OCI-LY7 (cell line): ENCODE measurements at regions not wholly inside any gene's neighbourhood (a gene's known extent, or its start where the extent isn't known, plus 50 kb on each side); places are given as distances from the start of the nearest gene placed in this dataset.

ENCODE experiments used
- BruUV-seq: library from RNA; stranded (reverse); fragments of 400-500 nt; replicated peaks from 2 replicates; lab custom pipeline; 2021; lab: Mats Ljungman, UMichigan
- CTCF ChIA-PET: fragments of 300-600 bp; sonication (Branson Sonifier 250); formaldehyde crosslinking; loops from one replicate; lab custom pipeline; 2022; ENCODE audit warnings: antibody characterized with exemption; ENCODE audit not compliant: unreplicated experiment; lab: Charles Lee
- POLR2A ChIA-PET: fragments of 300-600 bp; sonication (Branson Sonifier 250); formaldehyde crosslinking; loops from one replicate; lab custom pipeline; 2022; ENCODE audit warnings: antibody characterized with exemption; lab: Charles Lee
- DNase-seq: peaks from one replicate; pipeline ENCODE4 v3.0.0-alpha.2; 2015; ENCODE audit warnings: low spot score
- H2AFZ ChIP-seq: fragments of 200-600 bp; sonication (generic), shearing (Covaris generic); 2 replicates; pipeline ENCODE4 v1.6.1; 2014; ENCODE audit warnings: mild to moderate bottlenecking, antibody characterized with exemption, low read length, moderate library complexity
- H3K27ac ChIP-seq: fragments of 200-600 bp; sonication (generic); 2 replicates; pipeline ENCODE4 v1.5.1; 2014; ENCODE audit warnings: mixed run types, low read depth, mild to moderate bottlenecking, moderate library complexity, low read length, inconsistent platforms; ENCODE audit not compliant: poor library complexity, severe bottlenecking
- H3K36me3 ChIP-seq: fragments of 200-600 bp; sonication (generic); 2 replicates; pipeline ENCODE4 v1.6.1; 2014; ENCODE audit warnings: mild to moderate bottlenecking, antibody characterized with exemption, low read length, moderate library complexity, mixed read lengths; ENCODE audit not compliant: insufficient read depth
- H3K4me1 ChIP-seq: fragments of 200-600 bp; sonication (generic); 2 replicates; pipeline ENCODE4 v1.5.1; 2014; ENCODE audit warnings: mild to moderate bottlenecking, low read length; ENCODE audit not compliant: insufficient read depth, poor library complexity, severe bottlenecking
- H3K4me2 ChIP-seq: fragments of 200-600 bp; sonication (generic); 2 replicates; pipeline ENCODE4 v1.6.1; 2014; ENCODE audit warnings: mild to moderate bottlenecking, low read length
- H3K4me3 ChIP-seq: fragments of 200-600 bp; sonication (generic); 2 replicates; pipeline ENCODE4 v1.5.1; 2014; ENCODE audit warnings: mild to moderate bottlenecking, low read depth, low read length; ENCODE audit not compliant: poor library complexity, severe bottlenecking
- H3K79me2 ChIP-seq: fragments of 200-600 bp; sonication (generic); 2 replicates; pipeline ENCODE4 v1.6.1; 2016; ENCODE audit warnings: low read depth, mild to moderate bottlenecking, low read length, moderate library complexity, mixed read lengths; ENCODE audit not compliant: insufficient read depth
- H3K9me2 ChIP-seq: fragments of 200-600 bp; sonication (generic); 2 replicates; pipeline ENCODE4 v1.6.1; 2016; ENCODE audit warnings: mild to moderate bottlenecking, low read length, mixed read lengths; ENCODE audit not compliant: insufficient read depth
- H3K9me3 ChIP-seq: fragments of 200-600 bp; sonication (generic); 2 replicates; pipeline ENCODE4 v1.6.1; 2014; ENCODE audit warnings: mild to moderate bottlenecking, mixed run types, low read length, mixed read lengths
- H4K20me1 ChIP-seq: fragments of 200-600 bp; sonication (generic); 2 replicates; pipeline ENCODE4 v1.6.1; 2014; ENCODE audit warnings: mild to moderate bottlenecking, antibody characterized with exemption, low read length, moderate library complexity, mixed read lengths; ENCODE audit not compliant: insufficient read depth
- CTCF ChIP-seq: fragments of 200-600 bp; sonication (generic); conservative IDR thresholded peaks from 2 replicates; pipeline ENCODE4 v1.5.1; 2014; ENCODE audit warnings: mild to moderate bottlenecking, antibody characterized with exemption, low read length, moderate library complexity, mixed read lengths
- EZH2phosphoT487 ChIP-seq: fragments of 200-600 bp; sonication (generic); IDR thresholded peaks from 2 replicates; pipeline ENCODE4 v1.6.1; 2018; ENCODE audit warnings: low read depth, borderline replicate concordance, mild to moderate bottlenecking, mixed run types, antibody characterized with exemption, low read length, moderate library complexity, mixed read lengths
- intact Hi-C: fragments of 100-400 bp; cut with micrococcal nuclease; formaldehyde crosslinking; loops from one replicate; pipeline ENCODE4 v1.10.0; 2022; ENCODE audit not compliant: unreplicated experiment

- TF ChIP-seq CTCF, result no peak
- no peak for TF ChIP-seq EZH2phosphoT487
- no peaks in the 10 kb centered on the region for H3K79me2 ChIP-seq
- H3K36me3 ChIP-seq, result no peaks in the 10 kb centered on the region
- no TSS peak for BruUV-seq
- CTCF ChIA-PET, result no interaction called here
- POLR2A ChIA-PET, result no interaction called here
- H3K4me3 ChIP-seq, result no peak overlapping the region
- no peaks in the 10 kb centered on the region for H3K9me3 ChIP-seq
- intact Hi-C loops, result no loop called here
- no peaks in the 10 kb centered on the region for H4K20me1 ChIP-seq
- no peak overlapping the region for H3K27ac ChIP-seq
- DNase-seq, result no peak
- H3K4me2 ChIP-seq, result no peak overlapping the region
- no peak overlapping the region for H2AFZ ChIP-seq
- H3K9me2 ChIP-seq, result no peaks in the 10 kb centered on the region
- H3K4me1 ChIP-seq, result no peaks in the 10 kb centered on the region
Measured at GRCh38 chr4:89616382-89616781, 220.6 kb downstream of the SNCA start.

DNA sequence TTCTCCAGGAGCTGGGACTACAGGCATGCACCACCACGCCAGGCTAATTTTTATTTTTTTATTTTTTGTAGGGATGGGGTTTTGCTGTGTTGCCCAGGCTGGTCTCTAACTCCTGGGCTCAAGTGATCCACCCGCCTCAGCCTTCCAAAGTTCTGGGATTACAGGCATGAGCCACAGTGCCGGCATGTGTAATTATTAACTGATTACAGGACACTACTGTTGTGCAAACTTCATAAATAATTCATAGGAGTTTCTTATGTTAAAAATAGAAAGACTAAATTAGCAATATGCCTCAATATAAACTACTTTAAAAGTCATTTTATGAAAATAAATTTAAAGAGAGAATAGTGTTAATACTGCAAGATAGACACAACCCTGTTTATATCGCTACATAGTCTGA lies 221.9 kb downstream of the SNCA start:
- no peak for TF ChIP-seq EZH2phosphoT487
- TF ChIP-seq CTCF, result no peak
- H3K4me3 ChIP-seq, result no peak overlapping the region
- intact Hi-C loops, result no loop called here
- no peaks in the 10 kb centered on the region for H3K4me1 ChIP-seq
- H3K4me2 ChIP-seq, result no peak overlapping the region
- CTCF ChIA-PET, result no interaction called here
- no peaks in the 10 kb centered on the region for H3K9me3 ChIP-seq
- no peaks in the 10 kb centered on the region for H3K79me2 ChIP-seq
- POLR2A ChIA-PET, result no interaction called here
- no peak for DNase-seq
- no TSS peak for BruUV-seq
- H3K36me3 ChIP-seq, result no peaks in the 10 kb centered on the region
- H4K20me1 ChIP-seq, result no peaks in the 10 kb centered on the region
- H2AFZ ChIP-seq, result no peak overlapping the region
- no peaks in the 10 kb centered on the region for H3K9me2 ChIP-seq
- H3K27ac ChIP-seq, result no peak overlapping the region

- no peak overlapping the region for H2AFZ ChIP-seq
- H3K79me2 ChIP-seq, result no peaks in the 10 kb centered on the region
- no peaks in the 10 kb centered on the region for H3K36me3 ChIP-seq
- BruUV-seq, result no TSS peak
- DNase-seq, result no peak
- H3K27ac ChIP-seq, result no peak overlapping the region
- no peak overlapping the region for H3K4me3 ChIP-seq
- POLR2A ChIA-PET, result no interaction called here
- H3K4me1 ChIP-seq, result no peaks in the 10 kb centered on the region
- no peak overlapping the region for H3K4me2 ChIP-seq
- H3K9me2 ChIP-seq, result no peaks in the 10 kb centered on the region
- no peaks in the 10 kb centered on the region for H4K20me1 ChIP-seq
- TF ChIP-seq EZH2phosphoT487 (no peak), CTCF (no peak)
- H3K9me3 ChIP-seq, result no peaks in the 10 kb centered on the region
- intact Hi-C loops, result no loop called here
- CTCF ChIA-PET, result no interaction called here
Measured at GRCh38 chr4:89614155-89614554, 222.8 kb downstream of the SNCA start.
